ENCODE measurements at regions not wholly inside any gene's neighbourhood (a gene's known extent, or its start where the extent isn't known, plus 50 kb on each side); places are given as distances from the start of the nearest gene placed in this dataset.

DNA sequence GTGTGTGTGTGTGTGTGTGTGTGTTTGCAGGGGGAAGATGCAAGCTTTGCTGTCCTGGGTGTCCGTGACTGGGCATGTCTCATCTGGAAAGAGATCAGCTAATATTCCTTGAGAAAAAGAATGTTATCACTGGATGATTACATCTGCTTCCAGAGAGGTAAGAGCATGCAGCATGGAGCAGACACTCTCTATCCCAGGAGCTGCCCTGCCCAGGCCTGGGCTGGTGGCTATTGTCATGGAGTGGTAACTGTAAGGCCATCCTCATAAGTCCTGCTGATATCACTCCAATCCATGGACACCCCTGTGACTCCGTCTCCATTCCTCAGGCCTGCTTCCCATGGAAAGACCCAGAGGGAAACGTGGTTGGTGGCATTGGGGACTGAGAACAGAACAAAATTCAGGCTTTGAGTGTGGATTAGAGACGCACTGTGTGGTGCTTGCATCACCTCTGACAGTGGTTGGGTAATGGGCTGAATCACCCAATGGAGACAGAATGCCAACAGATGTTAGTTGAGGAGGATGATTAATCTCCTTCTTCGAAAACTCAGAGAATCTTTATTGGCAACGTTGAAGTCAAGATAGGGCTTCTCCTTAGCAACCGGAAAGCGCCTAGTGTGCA lies 52.0 kb upstream of the KCNIP1 start:
- intact Hi-C loops (cut with DNase I) = no loop called here
- DNase-seq (ENCODE audit: low spot score) = no peak

- intact Hi-C loops (cut with DNase I) = no loop called here
- no peak for DNase-seq (ENCODE audit: low spot score)
Measured at GRCh38 chr5:170450061-170450669, 53.7 kb upstream of the KCNIP1 start.

DNA sequence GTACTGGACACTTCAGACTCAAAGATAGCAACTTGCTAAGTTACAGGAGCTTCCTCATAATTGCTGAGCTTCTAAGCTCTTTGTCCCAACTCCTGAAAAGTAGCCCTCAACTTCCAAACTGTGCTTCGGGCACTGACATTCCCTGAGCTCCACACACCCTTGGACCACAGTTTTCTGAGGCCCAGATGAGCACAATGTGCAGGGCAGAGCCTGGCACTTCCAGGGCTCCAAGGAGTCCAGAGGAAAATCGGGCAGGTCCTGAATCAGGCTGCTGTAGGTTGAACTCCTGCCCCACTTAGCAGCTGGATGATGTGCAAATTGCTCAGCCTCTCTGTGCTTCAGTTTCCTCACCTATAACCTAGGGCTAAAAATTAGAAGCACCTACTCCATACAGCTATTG lies 54.6 kb upstream of the KCNIP1 start:
- DNase-seq (ENCODE audit: low spot score) = no peak
- intact Hi-C loops (cut with DNase I) = no loop called here

DNA sequence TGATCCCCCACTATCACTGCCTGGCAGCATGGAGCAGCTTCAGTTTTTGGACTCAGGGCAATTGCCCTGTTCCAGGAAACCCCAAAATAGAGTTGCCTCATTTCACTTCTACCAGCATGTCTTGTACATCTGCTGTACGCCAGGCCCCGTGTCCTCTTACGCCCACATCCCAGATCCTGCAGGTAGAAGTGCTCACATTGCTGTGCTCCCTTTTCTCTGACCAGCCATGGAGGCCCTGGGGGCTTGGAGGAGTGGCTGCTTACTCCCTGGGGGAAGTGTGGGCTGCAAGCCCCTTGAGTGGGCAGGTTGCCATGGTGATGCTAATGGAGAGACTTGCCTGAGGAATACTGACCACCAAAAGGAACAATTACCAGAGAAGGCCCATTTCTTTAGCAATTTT lies 55.6 kb upstream of the KCNIP1 start:
- intact Hi-C loops (cut with DNase I) = no loop called here
- no peak for DNase-seq (ENCODE audit: low spot score)

DNA sequence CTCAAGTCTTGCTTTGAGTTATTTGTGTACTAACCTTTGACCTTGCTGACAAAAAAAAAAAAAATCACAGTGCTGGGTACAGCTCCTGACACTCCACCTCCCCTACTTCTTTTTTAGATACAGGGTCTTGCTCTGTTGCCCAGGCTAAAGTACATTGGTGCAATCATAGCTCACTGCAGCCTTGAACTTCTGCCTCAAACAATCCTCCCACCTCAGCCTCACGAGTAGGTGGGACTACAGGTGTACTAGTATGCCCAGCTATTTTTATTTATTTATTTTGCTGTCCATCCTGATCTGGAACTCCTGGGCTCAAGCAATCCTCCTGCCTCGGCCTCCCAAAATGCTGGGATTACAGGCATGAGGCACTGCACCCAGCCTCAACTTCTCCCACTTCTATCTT lies 57.2 kb upstream of the KCNMB1 start:
- intact Hi-C loops (cut with DNase I) = no loop called here

GRCh38 chr5:170445936-170446335 lies 56.8 kb upstream of the KCNMB1 start:
- no peak for DNase-seq (ENCODE audit: low spot score)
- intact Hi-C loops (cut with DNase I) = no loop called here

More for the DNA sequence above, 57.2 kb upstream of the KCNMB1 start:
- DNase-seq (ENCODE audit: low spot score) = no peak

DNA sequence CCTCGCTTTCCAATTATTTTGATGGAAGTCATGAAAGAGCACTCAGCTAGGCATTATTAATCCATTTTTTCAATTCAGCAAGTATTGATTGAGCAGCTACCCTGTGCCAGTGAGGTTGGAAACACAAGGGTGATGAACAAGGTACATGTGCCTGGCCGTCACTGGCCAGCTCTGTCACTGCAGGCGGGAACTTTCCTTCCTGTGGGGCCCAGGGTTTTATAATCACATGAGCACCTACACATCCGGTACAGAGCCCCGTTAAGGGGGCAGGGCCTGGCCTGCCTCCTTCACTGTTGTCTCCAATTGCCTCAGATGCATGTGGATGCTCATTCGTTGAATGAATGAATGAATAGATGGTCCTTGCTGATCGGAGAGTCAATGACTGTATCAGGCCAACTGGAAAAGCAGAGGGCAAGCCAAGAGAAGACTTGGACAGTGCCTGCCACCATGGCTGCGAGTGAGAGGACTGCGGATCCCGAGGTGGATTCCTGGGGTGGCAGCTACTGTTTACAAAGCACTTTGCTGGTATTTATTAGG lies 55.9 kb upstream of the KCNMB1 start:
- intact Hi-C loops (cut with DNase I) = no loop called here
- DNase-seq (ENCODE audit: low spot score) = peak; percentile 42

DNA sequence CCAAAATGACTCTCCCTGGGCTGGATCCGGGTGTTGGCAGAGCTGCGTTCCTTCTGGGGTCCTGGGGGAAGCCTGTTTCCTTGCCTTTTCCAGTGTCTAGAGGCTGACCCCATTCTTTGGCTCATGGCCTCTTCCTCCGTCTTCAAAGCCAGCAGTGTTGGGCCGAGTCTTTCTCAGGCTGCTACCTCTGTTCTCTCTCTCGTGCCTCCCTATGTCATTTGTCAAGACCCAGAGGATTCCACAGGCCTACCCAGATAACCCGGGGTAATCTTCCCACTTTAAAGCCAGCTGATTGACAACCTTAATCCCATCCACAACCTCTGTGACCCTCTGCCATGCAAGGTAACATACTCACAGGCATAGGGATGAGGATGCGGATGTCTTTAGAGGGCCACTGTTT lies 55.0 kb upstream of the KCNMB1 start:
- intact Hi-C loops (cut with DNase I) = no loop called here
- peak; percentile 41 for DNase-seq (ENCODE audit: low spot score)

DNA sequence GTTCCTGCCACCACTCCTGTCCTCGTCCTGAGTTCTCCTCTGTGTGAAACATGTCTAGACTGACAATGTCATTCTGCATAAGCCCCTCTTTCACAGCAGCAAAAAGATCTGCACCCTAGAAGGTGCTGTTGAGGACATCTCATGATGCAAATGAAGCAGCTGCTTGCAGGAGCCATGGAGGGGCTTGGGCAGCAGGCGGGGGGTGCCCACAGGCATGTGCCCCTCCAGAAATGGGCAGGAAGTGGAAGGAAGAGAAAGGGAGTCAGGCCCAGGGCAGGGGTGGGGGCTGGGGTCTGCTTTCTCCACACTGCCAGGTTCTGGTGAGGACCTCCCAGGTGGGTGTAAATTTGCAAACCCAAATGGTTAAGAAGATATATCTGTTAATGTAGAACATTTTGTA lies 54.5 kb upstream of the KCNMB1 start:
- intact Hi-C loops (cut with DNase I) = no loop called here
- DNase-seq (ENCODE audit: low spot score) = peak; percentile 36

DNA sequence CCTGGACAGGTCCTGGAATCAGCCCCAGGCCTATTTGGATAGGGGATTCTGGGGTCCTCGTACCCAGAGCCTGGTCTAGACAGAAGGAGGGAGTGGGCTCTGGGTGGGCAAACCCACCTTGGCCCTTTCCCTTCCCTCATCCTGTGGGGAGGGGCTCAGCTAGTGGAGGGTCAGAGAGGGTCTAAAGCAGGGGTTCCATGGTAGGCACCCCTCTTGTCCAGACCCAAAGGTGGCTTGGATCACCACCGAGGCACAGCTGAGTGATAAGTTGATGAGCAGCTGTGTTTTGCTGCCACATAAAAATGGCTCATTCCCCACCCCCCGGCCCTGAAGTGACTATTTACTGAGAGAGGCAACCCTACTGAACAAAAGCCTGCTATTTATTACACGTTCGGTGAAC lies 53.8 kb upstream of the KCNMB1 start:
- peak; percentile 38 for DNase-seq (ENCODE audit: low spot score)
- intact Hi-C loops (cut with DNase I) = no loop called here

DNA sequence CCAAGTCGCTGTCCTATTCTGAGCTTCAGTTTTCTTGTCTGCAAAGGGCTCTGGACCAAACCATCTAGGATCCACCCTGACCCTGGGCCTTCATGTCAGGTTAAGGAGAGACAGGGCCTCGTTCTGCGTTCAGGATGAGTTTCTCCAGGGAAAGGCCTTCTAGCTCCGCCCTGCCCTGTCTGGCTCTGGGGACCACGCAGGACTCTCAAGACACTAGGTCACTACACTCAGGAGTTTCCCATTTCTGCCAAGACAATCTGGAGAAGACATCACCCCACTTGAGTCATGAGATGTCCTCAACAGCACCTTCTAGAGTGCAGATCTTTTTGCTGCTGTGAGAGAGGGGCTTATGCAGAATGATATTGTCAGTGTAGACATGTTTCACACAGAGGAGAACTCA lies 53.2 kb upstream of the KCNMB1 start:
- intact Hi-C loops (cut with DNase I) = no loop called here
- DNase-seq (ENCODE audit: low spot score) = peak; percentile 31

- intact Hi-C loops (cut with DNase I) = no loop called here
Measured at GRCh38 chr5:170441393-170441784, 52.2 kb upstream of the KCNMB1 start.

DNA sequence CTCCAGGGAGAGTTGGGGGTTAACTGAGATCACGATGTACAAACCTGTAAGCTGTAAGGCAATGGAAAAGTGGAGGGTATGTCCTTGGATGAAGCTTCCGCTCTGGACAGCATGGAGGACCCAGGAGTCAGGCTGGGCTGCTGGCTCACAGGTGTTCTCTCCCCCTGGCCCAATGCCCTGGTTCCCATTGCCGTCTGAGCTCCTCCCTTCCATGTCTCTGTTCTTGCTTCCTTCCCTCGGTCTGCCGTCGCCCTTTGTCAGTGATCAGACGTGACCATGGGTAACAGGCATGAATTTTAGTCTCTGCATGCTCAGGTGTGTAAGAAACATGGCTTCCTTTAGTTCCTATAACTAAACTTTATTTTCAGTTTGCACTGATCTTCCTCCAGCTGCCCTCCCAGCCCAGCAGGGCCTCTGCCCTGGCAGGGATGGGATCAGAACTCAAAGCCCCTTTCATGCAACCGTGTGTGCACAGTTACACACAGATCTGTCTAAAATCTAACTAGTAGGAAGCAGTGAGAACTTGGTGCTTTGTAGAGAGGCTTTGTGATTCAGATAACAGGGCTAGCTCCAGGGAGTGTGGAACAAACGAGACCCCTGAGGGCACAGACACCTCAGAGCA lies 51.7 kb upstream of the KCNMB1 start:
- intact Hi-C loops (cut with DNase I) = no loop called here
- DNase-seq (ENCODE audit: low spot score) = peak; percentile 50

More at GRCh38 chr5:170441393-170441784, 52.2 kb upstream of the KCNMB1 start:
- no peak for DNase-seq (ENCODE audit: low spot score)

GRCh38 chr5:170439944-170440269 lies 50.7 kb upstream of the KCNMB1 start:
- peak; percentile 5 for DNase-seq (ENCODE audit: low spot score)
- intact Hi-C loops (cut with DNase I) = loop anchor here in 1 of 2 donors (10.0 kb wide), 1 partner anchor 185 kb away; no protein-coding TSS in a partner anchor

DNA sequence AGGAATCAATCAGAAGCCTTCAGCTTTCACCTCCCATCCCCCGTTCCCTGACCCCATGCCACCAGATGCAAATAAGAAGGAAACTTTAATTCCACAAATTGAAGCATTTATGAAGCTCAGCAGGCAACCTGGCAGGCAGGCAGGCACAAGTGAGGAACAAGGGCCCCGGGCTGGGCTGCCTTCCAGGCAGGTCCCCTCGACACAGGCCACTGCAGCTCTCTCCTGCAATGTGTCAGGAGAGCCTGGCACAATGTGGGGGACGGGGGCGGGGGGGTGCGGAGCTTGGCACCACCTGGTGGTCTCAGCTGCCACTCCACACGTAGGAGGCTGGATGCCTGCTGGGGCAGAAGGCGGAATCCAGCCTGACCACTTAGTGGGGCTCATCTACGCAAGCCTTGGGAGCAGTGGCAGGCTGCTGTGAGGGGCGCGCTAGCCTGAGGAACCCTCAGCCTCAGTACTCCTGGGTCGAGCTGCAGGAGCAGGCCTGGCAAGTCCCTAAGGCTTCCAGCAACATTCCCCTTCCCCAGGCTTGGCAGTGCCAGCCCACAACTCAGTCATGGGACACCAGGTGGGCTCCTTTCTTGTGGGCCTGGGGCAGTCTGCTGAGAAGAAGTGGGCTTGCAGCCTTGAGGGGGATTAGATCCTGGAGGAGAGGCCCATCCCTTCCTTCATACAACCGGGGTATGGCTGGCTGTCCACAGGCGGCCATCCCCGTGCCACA lies 50.2 kb upstream of the KCNMB1 start:
- intact Hi-C loops (cut with DNase I) = loop anchor here in 1 of 2 donors (10.0 kb wide), 1 partner anchor 185 kb away; no protein-coding TSS in a partner anchor

More for the DNA sequence above, 50.2 kb upstream of the KCNMB1 start:
- peak; percentile 34 for DNase-seq (ENCODE audit: low spot score)
